Activated CD4-positive, alpha-beta T cell treated with anti-CD3 and anti-CD28 coated beads, Interleukin-10, Interleukin-2, amounts not matched to agents 100 ng/mL and 50 ng/mL, durations not matched to agents 16 hours and 8 hours (primary cell): ENCODE measurements at regions not wholly inside any gene's neighbourhood (a gene's known extent, or its start where the extent isn't known, plus 50 kb on each side); places are given as distances from the start of the nearest gene placed in this dataset.

ENCODE experiments used
- DNase-seq: peaks from one replicate; pipeline ENCODE4 v3.0.0-alpha.2; 2020

DNA sequence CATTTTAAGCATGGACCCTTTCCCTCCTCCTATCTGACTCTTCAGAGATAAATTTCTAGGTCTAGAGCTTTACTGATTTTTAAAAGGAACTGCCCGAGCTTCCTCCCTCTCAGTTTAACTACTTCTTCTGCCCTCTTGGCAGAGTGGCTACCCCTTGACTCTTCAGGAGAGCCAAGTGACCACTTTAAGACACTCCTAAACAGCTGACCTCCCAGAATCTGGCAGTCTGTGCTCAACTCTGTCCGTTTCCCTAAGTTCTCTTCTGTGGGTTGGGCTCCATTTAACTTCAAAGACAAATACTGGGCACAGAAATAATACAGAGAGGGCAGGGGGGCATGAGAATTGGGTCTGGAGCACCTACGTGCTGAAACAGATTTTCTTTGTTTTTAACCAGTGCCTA is 196.3 kb upstream of the FOXD3 start:
- DNase-seq: no peak

DNA sequence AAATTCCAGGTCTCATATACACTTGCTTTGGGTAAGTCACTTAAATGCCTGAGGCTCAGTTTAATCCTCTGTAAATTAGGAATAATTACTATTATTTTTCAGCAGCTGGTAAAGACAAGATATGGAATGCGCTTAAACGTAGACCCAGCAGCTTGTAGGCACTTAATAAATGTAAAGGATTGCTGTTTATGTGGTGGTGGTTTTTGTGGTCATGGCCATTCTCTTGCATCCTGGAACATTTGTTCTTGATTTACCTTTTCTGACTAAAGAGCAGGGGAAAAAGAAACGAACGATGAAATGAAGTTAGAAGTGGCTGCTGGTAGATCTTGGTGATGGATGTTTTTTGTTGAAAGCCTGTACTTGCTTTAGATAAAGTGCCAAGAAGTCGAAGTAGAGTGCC is 195.0 kb upstream of the FOXD3 start:
- DNase-seq: no peak

DNA sequence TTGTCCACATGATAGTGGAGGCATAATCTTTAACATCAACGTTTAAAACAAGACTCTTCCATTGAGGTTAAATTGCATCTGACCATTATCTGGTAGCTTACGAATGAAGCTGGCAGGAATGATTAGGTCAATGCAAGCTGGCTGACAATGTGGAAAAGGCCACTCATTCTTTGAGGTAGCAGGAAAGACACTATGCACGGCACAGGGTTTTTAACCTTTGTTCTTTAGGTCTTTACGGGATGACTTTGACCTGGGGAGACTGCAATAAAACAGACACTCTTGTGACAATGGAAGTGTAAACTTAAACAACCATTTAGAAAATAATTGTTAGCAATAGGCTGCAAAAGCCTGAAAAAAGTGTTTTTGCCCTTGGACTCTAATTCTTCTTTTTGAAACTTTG is 193.8 kb upstream of the FOXD3 start:
- DNase-seq: no peak

DNA sequence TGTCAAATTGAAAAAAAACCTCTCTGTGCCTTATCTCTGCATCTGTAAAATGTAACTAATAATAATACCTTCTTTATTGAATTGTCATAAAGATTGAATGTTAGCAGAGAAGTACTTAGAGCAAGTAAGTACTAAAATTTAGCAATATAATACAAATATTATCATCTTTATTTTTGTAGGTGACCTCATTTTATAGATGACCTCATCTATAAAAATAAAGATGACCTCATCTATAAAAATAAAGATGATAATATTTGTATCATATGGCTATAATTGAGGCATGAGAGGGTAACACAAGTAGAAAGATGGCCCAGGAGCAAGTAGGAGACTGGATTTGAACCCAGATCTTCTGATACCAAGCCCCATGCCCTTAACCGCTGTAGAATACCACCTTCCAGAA is 193.2 kb upstream of the FOXD3 start:
- no peak for DNase-seq

DNA sequence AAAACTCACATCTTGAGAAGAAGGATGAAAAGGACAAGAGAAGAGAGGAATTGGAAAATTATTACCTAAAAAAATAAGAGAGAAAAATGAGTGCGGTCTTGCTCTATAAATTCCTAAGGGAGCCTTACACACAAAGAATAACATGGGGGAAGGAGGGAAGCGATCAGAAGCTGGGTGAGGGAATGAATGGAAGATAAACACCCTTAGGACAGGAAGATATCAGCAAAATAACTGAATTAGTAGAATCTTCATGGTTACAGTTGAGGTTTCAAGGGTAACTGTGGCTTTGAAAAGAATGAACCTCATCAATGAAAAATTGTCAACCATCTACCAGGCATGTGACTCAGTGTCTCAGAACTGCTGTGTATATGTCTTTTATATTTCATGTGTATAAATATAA is 192.5 kb upstream of the FOXD3 start:
- DNase-seq: no peak

DNA sequence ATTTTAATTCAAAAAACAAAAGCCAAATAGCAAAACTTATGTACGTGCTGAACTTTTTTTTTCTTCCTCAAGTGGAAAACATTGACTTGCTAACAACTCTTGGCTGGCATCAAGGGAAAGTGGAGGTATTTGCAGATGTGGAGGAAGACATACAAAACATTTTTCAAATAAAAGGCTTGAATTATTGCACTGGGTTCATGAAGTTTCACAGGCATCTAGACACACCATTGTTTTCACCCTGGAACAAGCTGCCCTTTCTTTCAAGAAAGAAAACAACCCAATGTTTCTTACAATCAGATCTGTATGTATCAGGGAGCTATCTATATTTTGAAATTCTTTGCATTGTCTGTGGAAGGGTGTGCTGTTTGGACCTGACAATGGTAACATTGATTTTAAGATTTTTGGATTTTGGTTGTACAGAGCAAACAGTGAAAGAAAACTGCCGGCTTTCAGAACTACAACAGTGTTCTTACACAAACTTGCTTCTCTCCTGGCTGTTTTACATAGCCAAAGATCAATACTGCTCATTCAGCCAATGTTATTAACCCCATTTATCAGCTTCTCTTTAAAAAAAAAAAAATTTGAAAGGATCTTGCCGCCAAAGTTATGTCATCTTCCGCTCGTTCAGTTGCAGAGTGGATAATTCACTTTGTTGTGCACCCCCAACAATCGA is 187.7 kb upstream of the FOXD3 start:
- no peak for DNase-seq

DNA sequence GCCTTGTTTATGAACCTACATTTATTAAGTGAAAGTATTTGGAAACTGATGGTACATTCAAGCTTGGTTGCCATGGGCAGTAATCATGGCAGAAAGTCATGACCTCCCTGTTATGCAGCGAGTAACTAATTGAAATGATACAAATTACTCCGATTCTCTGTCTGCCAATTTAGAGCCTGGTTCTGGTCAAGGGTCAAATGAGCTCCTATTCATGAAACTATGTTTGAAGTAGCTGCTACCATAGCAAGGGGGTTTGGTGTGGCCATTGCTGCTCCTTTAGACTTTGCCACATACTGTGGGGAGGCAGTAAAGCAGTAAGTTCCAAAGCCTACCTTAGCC is 187.2 kb upstream of the FOXD3 start:
- no peak for DNase-seq

DNA sequence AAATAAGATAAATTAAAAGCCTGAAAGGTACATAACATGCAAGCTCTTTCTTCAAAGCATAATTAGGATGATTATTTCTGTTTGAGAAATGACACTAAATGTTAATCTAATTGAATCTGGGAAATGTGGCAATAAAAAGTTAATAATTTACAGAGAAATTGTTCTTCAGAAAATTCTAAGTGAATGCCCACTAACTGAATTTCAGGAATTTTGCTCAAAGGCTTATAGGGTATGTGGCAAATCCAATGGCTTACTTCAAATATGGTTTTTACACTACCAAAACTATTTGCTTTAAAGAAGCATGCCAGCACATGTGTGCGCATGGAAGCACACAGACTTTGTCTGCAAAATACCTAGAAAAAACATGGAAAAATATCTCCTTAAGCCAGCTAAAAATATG is 186.6 kb upstream of the FOXD3 start:
- DNase-seq: no peak

DNA sequence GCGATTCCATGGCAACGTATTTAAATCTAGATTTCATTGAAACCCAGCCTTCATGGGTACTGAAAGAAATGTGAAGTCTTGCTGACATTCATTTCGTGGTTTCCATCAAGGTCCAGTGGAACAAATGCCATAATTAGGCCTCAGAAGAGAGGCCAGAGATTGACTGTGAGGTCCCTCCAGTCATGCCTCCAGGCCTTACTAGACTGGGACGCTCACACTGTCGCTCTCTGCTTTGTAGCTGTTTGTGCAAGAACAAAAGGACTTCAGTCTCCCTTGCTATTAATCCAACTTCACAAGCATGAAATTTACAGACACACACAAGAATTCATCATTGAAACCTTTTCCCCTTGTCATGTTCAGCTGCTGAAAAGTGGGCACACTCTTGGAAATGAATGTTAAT is 180.4 kb upstream of the FOXD3 start:
- no peak for DNase-seq

DNA sequence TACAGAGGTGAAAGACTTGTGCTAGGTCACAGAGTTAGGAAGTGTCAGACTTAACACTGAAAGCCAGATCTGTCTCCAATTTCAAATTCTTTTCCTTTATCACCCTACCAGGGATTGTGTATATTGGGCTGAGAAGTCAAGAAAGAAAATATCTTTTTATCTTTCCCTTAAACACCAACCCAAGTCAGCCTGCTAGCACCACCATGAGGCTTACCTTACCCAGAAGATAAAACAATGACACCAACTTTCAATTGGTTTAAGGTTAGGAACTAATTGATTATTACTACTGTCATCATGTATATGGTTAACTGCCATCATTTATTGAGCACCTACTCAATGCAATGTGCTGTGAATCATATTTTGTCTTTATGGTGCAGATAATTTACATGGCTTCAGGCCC is 178.9 kb upstream of the FOXD3 start:
- no peak for DNase-seq

DNA sequence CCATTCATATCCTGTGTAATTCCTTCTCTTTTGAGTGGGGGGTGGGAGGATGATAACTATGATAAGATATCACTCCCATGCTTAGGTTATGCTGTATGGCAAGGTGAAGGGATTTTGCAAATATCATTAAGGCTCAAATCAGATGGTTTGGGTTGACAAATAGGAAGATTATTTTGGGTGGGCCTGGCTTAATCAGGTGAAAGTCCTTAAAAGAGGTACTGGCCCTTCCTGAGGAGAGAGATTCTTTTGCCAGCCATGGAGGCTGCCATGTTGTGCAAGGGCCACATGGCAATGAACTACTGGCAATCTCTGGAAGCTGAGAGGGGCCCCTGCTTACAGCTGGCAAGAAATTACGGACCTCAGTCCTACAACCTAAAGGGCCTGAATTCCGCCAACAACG is 174.6 kb upstream of the FOXD3 start:
- DNase-seq: no peak

DNA sequence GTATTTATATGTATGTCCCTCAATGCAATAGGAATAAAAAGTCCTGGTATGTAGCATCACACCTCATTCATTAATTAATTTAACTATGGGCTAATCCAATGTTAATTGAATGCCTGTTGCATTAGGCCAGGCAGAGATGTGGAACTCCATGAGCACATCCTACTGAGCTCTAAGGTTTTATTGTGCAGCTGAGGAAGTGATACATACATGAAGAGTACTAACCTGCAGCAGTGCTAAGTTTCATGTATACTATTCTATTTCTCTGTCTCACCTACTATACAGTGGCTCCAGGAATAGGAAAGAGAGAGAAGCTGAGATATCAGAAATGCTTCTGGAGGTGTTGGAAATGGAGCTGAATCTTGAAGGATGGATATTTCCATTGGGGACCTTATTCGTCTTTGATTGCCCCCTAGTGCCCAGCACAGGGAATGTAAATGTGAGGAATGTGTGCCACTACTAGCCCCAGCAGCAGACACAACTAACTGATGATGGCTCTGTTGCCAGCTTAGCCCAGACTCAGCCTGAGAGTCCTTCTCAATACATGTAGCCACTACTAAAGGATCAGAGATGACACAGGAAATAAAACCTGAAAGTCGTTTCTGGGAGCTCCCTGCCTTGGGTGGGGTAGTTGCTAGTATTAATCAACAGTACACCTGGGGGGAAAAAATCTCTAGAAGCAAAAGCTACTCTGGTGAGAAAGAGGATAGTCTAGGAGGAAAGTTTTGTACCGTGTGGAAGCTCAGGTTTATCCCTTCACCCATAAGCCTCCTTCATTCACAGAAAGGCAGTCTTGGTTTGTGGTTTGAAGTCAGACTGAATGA is 173.3 kb upstream of the FOXD3 start:
- peak; percentile 33 for DNase-seq

DNA sequence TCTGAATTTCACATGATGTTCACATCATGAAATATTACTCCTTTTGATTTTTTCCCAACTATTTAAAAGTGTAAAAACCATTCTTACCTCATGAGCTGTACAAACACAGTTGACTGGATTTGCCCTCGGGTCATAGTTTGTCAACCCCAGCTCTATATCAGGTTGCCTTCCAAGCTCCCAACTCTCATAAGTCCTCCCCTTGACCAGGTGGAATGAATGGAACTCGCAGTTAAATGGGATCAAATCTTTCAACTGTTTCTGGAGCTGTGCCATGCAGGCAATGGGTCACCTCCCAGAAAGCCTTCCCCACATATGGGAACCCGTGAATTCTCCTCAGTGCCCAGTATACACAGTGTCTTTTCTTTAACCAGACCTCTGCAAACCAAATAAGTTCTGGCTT is 169.8 kb upstream of the FOXD3 start:
- DNase-seq: no peak

DNA sequence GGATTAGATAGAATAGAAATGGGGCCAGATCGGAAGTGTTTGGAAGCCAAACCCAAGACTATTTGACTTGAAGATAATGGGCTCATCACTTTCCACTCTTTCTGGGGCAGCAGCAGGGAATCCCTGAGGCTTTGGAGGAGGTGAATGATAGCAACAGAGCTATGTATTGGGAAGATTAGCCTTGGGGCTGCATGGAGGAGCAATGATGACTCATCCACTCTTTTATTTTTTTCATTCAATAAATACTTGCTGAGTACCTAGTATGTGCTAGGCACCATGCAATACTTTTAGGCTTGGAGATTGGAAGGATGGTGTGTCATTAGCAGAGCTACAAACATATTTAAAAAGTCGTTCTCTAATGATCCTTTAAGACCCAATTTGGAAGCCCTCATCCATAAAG is 166.9 kb upstream of the FOXD3 start:
- no peak for DNase-seq

DNA sequence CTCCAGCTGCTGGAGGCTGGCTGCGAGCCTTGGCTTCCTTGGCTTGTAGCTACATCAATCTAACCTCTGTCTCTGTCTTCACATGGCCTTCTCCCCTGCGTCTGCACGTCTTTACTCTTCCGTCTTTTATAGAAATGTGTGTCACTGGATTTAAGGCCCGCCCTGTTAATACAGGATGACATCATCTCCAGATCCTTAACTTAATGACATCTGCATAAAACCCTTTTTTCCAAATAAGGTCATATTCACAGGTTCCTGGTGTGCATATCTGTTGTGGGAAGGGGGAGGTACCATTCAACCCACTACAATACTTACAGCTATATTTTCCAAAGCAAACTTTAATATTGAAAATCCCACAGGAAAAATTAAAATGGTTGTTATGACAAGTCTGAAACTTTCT is 165.3 kb upstream of the FOXD3 start:
- no peak for DNase-seq

DNA sequence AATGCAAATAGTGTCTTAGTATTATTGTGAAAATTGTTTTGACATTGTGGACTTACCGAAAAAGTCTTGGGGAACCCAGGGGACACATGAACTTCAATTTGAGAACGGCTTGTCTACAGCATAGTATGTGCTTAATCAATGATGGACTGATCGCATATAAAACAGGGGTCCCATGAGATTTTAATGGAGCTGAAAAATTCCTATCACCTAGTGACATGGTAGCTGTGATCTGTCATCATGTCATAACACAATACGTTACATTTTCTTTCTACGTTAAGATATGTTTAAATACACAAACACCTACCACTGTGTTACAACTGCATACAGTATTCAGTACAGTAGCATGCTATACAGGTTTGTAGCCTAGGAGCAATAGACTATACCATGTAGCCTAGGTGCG is 153.3 kb upstream of the FOXD3 start:
- DNase-seq: no peak

DNA sequence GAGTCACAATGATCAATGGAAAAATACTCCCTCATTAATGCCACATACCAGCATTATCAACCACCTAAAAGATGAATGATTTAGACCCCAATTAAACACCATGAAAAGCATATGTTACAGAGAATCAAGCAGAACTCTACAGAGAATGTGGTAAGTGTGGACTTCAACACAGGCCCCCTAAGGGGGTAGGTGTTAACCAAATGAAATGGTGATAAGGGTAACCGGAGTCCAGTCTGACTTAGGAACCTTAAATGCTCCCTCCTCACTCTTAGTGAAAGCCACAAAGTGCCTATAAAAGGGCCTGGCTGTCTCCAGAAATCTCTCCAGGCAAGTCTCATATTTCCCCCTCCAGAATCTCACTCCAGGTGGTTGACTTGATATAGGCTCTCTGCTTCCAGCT is 149.2 kb upstream of the FOXD3 start:
- DNase-seq: no peak

DNA sequence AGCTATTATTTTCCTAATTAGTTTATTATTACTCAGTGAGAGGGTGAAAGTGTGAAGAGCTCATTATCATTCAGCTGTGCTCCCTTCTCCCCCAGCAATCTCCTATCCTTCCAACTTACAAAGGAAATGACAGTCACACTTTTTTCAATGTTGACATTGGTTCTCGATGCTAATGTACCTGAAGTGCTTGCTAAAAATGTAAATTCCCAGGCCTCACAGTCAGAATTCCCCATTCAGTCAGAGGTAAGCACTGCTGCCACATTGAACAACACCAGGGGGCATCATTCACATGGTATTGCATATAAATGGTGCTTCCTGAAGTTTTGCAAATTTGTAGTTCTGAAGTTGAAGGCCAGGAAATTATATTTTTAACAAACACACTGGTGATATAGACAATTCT is 132.7 kb upstream of the FOXD3 start:
- DNase-seq: no peak

DNA sequence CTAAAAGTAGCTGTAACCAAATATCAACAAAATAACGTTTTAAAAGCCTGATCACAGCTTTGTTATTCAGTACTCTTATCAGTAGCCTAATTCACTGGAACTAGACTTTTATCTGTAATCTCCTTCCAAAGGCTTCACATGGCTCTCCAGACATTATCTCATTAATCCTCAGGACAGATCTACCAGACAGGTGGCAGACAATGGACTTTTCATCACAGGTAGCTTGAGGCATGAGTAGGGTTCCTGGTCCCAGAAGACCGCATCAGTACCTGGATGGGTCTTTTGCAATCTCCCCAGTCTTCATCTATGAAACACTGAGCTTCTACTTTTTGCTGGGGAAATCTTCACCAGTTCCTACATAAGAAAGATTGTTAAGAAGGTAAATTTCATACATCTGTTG is 132.2 kb upstream of the FOXD3 start:
- DNase-seq: no peak

DNA sequence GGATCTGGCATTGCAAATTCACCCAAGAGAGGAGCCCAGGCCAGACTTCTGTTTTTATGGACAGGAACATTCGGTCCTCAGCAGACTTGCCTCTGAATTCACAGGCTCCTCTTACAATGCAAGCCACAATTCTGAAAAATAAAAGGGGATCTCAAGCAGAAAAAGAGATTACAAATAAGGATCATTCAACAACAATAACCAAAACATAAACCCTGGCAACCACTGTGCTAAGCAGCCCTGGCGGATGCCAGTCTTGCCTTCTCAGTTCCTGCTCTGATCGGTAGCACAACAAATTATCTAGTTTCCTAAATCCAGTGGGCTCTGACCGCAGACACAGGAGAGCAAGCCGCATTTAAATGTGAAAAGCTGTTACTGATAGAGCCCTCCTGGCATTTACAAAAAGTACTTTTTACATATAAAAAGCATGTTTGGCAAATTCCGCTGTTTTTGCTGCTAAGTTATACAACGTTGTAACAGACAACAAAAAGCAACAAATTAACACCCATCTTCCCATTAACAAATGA is 123.4 kb upstream of the FOXD3 start:
- no peak for DNase-seq

DNA sequence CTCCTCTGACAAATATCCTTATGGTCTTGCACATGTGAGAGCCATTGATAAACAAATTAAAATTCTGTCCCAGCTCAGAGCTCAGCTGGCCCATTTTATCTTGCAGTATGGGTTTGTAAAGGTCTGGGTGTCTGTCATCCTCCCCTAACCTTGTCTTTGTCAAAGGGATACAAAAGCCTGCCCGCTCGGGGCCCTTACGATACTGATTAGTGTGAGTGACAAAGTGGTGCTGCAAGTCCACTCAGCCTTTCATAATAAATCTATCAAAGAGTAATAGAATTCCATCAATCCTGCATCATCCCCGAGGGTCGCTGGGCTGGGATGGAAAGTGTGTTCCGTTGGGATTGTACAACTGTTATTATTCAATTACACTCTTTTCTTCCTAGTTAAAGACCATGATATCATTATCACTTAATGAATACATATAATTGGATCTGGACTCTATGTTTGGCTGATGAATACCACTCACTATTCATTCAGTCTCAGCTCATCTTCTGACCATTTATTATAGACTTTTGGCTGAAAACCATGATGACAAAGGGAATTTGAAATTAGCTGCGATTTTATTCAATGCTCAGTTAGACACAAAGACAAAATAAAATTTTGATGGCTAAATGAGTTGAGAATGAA is 122.5 kb upstream of the FOXD3 start:
- no peak for DNase-seq

DNA sequence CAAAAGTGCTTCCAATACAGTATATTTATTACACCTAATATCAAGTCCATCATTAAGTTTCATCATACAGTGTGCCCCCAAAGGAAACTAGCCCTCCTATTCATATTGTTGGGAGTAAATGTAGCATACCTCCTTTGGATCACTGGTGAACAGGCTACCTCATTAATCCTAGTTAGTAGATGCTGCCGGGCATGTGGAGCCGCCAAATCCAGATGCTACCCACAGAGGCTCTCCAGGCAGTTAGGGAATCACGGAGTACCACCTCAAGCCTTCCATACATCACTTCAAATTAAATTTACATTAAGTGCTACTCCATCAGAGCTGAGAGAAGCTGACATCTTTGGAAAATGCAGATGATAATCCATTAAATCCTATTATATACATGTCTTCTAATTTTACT is 121.7 kb upstream of the FOXD3 start:
- DNase-seq: no peak

DNA sequence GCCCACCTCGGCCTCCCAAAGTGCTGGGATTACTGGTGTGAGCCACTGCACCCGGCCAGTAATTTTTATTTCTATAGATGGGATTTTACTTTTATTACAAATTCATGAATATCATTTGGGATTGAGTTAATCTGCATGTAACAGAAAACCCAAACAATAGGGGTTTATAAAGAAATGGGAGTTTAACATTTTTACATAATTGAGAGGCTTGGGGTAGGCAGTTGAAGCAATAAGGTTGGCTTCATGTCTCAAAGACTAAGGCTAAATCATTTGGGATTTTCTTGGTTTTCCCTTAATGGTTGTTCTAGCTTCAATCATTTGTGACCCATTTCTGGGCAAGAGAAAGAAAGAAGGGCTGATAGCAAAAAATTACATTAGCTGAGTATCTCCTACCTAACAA is 118.7 kb upstream of the FOXD3 start:
- DNase-seq: no peak

DNA sequence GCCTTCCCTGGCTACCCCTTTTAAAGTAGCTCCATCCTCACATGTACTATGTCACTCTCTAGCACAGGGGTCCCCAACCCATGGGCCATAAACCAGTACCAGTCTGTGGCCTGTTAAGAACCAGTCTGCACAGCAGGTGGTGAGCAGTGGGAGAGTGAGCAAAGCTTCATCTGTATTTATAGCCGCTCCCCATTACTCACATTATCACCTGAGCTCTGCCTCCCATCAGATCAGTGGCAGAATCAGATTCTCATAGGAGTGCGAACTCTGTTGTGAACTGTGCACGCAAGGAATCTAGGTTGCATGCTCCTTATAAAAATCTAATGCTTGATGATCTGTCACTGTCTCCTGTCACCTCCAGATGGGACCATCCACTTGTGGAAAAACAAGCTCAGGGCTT is 116.6 kb upstream of the FOXD3 start:
- DNase-seq: no peak
